Ovary (tissue), 7 donors: ENCODE measurements at regions not wholly inside any gene's neighbourhood (a gene's known extent, or its start where the extent isn't known, plus 50 kb on each side); places are given as distances from the start of the nearest gene placed in this dataset.
A peak's percentile ranks its signal among the peaks of the same experiment; 100 is the strongest.

Experiments
- DNase-seq, 5 donors: peaks; one replicate each; pipeline ENCODE4 v3.0.0-alpha.2; 2019 to 2020
- H3K27ac ChIP-seq, 2 donors: fragments of 200-600 bp; one replicate each; pipeline versions ENCODE4 v1.5.1 to v1.8.0; 2019 to 2022
- H3K27me3 ChIP-seq: fragments of 200-600 bp; one replicate; pipeline ENCODE4 v1.8.0; 2022
- H3K36me3 ChIP-seq: fragments of 200-600 bp; sonication (generic); one replicate; pipeline ENCODE4 v1.5.1; 2019
- H3K4me1 ChIP-seq: one replicate; pipeline ENCODE4 v1.8.1; 2013; ENCODE audit warnings: mild to moderate bottlenecking, moderate library complexity; ENCODE audit not compliant: insufficient read depth
- H3K4me3 ChIP-seq: fragments of 200-600 bp; sonication (generic); one replicate; pipeline ENCODE4 v1.5.1; 2017
- H3K9me3 ChIP-seq, 2 donors: fragments of 200-600 bp in 1 of 2; sonication (generic) in 1 of 2; one replicate each; pipeline versions ENCODE4 v1.5.1 to v1.8.1; 2013 to 2019; ENCODE audit warnings: mild to moderate bottlenecking in 1 of 2, moderate library complexity in 1 of 2
- CTCF ChIP-seq, 3 donors: fragments of 450-650 bp in 2 of 3; fragments of 200-600 bp in 1 of 3; IDR thresholded peaks; one replicate each; pipeline versions ENCODE4 v1.5.1 to v1.8.0; 2016 to 2022; ENCODE audit warnings: antibody characterized with exemption in 3 of 3, mild to moderate bottlenecking in 1 of 3
- EP300 ChIP-seq: sonication (generic); formaldehyde crosslinking; IDR thresholded peaks from one replicate; pipeline ENCODE4 v1.6.1; 2017; ENCODE audit warnings: antibody characterized with exemption
- POLR2A ChIP-seq: fragments of 450-650 bp; IDR thresholded peaks from one replicate; pipeline ENCODE4 v1.6.1; 2017; ENCODE audit warnings: antibody characterized with exemption, mild to moderate bottlenecking, moderate library complexity
- WGBS, 3 donors: extraction: QIAGEN DNeasy Blood & Tissue Kit in 1 of 3; methylation state at CpG; one replicate each; pipeline versions ENCODE4 v1.1.5 to v1.1.7; 2013 to 2017; 5-methylcytosine and 5-hydroxymethylcytosine counted together
- intact Hi-C, 4 donors: fragments of 100-400 bp; cut with DNase I; formaldehyde crosslinking; loops; one replicate each; pipeline versions ENCODE4 v1.11.0 to v1.15.1; 2022 to 2023
- donor health status: DM: no; HTN: no; CAD: no; lungs with moderate emphysema.
- donor health status: DM: no; HTN: no; CAD: no.
- donor health status: Bipolar disorder and iron deficiency.
- donor health status: DM: no; HTN: no; CAD: no.
- donor health status: DM: yes; HTN: yes; CAD: no.

- WGBS, 3 donors, result 86 to 93% (median 89%) methylated on average over 1 of the region's 1 CpG
- H3K4me3 ChIP-seq, result no peak overlapping the region
- DNase-seq, result no peak
- H3K4me1 ChIP-seq, result no peaks in the 10 kb centered on the region
- H3K27me3 ChIP-seq, result no peaks in the 10 kb centered on the region
- no peak overlapping the region for H3K27ac ChIP-seq
- TF ChIP-seq CTCF (IDR thresholded peaks at IDR 0.05) (no peak), POLR2A (no peak), EP300 (no peak)
- no peaks in the 10 kb centered on the region for H3K9me3 ChIP-seq
- H3K36me3 ChIP-seq, result no peaks in the 10 kb centered on the region
- intact Hi-C loops, result no loop called here
Measured at GRCh38 chr6:150525300-150525699, 74.4 kb upstream of the PLEKHG1 start.

DNA sequence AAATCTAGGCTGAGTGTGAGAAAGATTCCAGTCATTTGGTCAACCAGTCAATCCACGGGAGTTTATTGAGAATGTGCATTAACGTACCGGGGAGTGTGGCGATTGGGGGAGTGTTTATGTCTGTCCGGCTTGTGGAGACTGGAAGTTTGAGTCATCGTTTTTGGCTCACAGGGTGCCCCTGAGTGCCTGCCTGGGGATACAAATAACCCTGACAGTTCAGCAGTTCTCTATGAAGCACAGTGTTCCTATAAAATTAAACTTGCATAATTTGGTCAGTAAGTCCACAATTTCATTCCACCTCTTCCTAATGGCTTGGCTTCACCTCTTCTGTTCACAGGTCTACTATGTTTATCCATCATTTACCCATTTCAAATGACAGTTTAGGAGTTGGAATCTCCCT is 72.6 kb upstream of the PLEKHG1 start:
- Histone ChIP-seq H3K4me1 (no peaks in the 10 kb centered on the region), H3K9me3 (no peaks in the 10 kb centered on the region), H3K36me3 (no peaks in the 10 kb centered on the region), H3K27ac (no peak overlapping the region), H3K27me3 (no peaks in the 10 kb centered on the region), H3K4me3 (no peak overlapping the region)
- DNase-seq, result no peak
- TF ChIP-seq EP300 (no peak), CTCF (IDR thresholded peaks at IDR 0.05) (no peak), POLR2A (no peak)
- intact Hi-C loops, result no loop called here
- 45 to 75% (median 73%) methylated on average over 6 of the region's 6 CpGs for WGBS, 3 donors

- Histone ChIP-seq H3K27ac (no peak overlapping the region), H3K36me3 (no peaks in the 10 kb centered on the region), H3K4me1 (no peaks in the 10 kb centered on the region), H3K4me3 (no peak overlapping the region), H3K9me3 (no peaks in the 10 kb centered on the region), H3K27me3 (no peaks in the 10 kb centered on the region)
- WGBS, 3 donors, result 6 to 10% (median 9%) methylated on average over 11 of the region's 11 CpGs
- TF ChIP-seq EP300, result no peak
- TF ChIP-seq CTCF (IDR thresholded peaks at IDR 0.05), result no peak
- no peak for TF ChIP-seq POLR2A
- DNase-seq, result peak; percentile 10 to 63 (median 41)
- intact Hi-C loops, result no loop called here
Measured at GRCh38 chr6:150528648-150529285, 70.9 kb upstream of the PLEKHG1 start.

DNA sequence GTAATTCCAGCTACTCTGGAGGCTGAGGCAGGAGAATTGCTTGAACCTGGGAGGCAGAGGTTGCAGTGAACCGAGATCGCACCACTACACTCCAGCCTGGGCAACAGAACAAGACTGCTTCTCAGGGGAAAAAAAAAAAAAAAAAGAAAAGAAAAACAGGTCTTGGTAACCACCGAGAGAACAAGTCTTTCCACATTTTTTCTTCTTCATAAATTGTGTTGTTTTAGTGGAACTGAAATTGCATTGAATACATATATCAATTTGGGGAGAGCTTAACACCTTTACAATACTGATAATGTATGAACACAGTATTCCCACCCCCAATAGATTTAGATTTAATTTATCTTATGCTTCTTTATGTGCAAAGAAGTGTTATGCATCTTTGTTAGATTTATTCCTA is 70.0 kb upstream of the PLEKHG1 start:
- Histone ChIP-seq H3K4me1 (no peaks in the 10 kb centered on the region), H3K36me3 (no peaks in the 10 kb centered on the region), H3K27me3 (no peaks in the 10 kb centered on the region), H3K4me3 (no peak overlapping the region), H3K9me3 (no peaks in the 10 kb centered on the region), H3K27ac (no peak overlapping the region)
- 84 to 88% (median 87%) methylated on average over 3 of the region's 3 CpGs for WGBS, 3 donors
- intact Hi-C loops, result no loop called here
- no peak for DNase-seq
- TF ChIP-seq EP300 (no peak), CTCF (IDR thresholded peaks at IDR 0.05) (no peak), POLR2A (no peak)
